ENCODE measurements at regions not wholly inside any gene's neighbourhood (a gene's known extent, or its start where the extent isn't known, plus 50 kb on each side); places are given as distances from the start of the nearest gene placed in this dataset.

DNA sequence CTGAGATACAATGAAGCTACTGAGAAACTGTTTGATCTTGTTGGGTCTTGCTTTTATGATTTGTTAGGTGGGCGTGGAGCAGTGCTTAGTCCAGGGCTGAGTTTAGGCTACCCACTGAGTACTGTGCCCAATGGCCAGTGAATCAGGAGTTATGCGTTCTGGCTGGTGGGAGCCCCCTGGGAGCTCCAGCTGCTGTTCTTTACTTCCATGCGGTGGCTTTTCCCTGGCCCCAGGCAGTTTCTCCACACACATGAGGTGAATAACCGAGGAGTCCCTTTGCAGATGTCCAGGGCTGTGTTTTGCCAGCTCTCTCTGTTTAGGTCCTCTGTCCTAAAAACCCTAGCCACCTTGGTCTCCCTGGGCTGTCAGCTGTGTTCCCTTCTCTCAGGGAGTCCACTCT, 106.5 kb downstream of the KLF13 start:
- no peak for TF ChIP-seq TAF1 (IDR thresholded peaks at IDR 0.05; ENCODE audit: borderline replicate concordance, insufficient read depth, low read length)
- TF ChIP-seq, protein P1, sequence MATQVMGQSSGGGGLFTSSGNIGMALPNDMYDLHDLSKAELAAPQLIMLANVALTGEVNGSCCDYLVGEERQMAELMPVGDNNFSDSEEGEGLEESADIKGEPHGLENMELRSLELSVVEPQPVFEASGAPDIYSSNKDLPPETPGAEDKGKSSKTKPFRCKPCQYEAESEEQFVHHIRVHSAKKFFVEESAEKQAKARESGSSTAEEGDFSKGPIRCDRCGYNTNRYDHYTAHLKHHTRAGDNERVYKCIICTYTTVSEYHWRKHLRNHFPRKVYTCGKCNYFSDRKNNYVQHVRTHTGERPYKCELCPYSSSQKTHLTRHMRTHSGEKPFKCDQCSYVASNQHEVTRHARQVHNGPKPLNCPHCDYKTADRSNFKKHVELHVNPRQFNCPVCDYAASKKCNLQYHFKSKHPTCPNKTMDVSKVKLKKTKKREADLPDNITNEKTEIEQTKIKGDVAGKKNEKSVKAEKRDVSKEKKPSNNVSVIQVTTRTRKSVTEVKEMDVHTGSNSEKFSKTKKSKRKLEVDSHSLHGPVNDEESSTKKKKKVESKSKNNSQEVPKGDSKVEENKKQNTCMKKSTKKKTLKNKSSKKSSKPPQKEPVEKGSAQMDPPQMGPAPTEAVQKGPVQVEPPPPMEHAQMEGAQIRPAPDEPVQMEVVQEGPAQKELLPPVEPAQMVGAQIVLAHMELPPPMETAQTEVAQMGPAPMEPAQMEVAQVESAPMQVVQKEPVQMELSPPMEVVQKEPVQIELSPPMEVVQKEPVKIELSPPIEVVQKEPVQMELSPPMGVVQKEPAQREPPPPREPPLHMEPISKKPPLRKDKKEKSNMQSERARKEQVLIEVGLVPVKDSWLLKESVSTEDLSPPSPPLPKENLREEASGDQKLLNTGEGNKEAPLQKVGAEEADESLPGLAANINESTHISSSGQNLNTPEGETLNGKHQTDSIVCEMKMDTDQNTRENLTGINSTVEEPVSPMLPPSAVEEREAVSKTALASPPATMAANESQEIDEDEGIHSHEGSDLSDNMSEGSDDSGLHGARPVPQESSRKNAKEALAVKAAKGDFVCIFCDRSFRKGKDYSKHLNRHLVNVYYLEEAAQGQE (IDR thresholded peaks at IDR 0.05; ENCODE audit: insufficient read depth in 1 of 2, low read depth in 2 of 2, low read length in 2 of 2): no peak
- TF ChIP-seq FOXP2 (optimal IDR thresholded peaks at IDR 0.05; ENCODE audit: borderline replicate concordance, extremely low read depth, extremely low read length, insufficient read depth): no peak
- TF ChIP-seq SIN3A (IDR thresholded peaks at IDR 0.05; ENCODE audit: borderline replicate concordance, insufficient read depth, low read length): no peak
- no peak for TF ChIP-seq POLR2AphosphoS5 (IDR thresholded peaks at IDR 0.05; ENCODE audit: low read depth, low read length)

DNA sequence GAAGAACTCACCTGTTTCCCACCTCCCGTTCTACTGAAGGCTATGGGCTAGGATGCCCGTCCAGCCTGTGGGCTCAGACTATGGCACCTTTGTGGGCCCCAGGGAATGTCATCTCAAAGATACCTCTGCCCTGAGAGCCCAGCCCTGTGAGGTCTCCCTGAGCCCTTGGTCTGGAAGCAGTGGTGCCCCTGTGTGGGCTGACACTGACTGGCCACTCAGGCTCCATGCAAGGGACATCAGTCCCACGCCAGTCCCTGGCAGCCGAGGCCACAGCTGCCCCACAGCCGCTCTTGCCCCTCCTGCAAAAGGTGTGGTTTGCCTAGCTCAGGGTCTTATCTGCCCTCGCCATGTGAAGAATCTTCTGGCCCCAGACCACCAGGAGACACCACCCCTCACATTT, 106.9 kb downstream of the KLF13 start:
- TF ChIP-seq, protein P1 (IDR thresholded peaks at IDR 0.05; ENCODE audit: insufficient read depth in 1 of 2, low read depth in 2 of 2, low read length in 2 of 2): no peak
- TF ChIP-seq FOXP2 (optimal IDR thresholded peaks at IDR 0.05; ENCODE audit: borderline replicate concordance, extremely low read depth, extremely low read length, insufficient read depth) (no peak), SIN3A (IDR thresholded peaks at IDR 0.05; ENCODE audit: borderline replicate concordance, insufficient read depth, low read length) (no peak), TAF1 (IDR thresholded peaks at IDR 0.05; ENCODE audit: borderline replicate concordance, insufficient read depth, low read length) (no peak), POLR2AphosphoS5 (IDR thresholded peaks at IDR 0.05; ENCODE audit: low read depth, low read length) (no peak)

DNA sequence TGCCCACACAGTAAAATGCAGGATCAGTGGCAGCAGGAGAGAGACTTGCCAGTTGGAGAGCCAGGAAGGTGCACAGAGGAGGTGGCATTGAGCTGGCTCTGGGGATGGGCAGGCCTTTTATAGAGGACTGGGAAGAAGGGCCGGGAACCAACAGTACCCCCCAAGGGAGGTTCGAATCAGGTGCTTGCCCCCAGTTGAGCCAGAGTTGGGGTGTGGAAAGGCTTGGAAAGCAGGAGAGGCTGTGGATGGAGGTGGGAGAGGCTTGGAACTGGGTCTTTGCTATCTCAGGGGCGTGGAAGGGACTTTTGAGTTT, 107.6 kb downstream of the KLF13 start:
- TF ChIP-seq FOXP2 (optimal IDR thresholded peaks at IDR 0.05; ENCODE audit: borderline replicate concordance, extremely low read depth, extremely low read length, insufficient read depth): no peak
- no peak for TF ChIP-seq POLR2AphosphoS5 (IDR thresholded peaks at IDR 0.05; ENCODE audit: low read depth, low read length)
- no peak for TF ChIP-seq SIN3A (IDR thresholded peaks at IDR 0.05; ENCODE audit: borderline replicate concordance, insufficient read depth, low read length)
- TF ChIP-seq, protein P1 (IDR thresholded peaks at IDR 0.05; ENCODE audit: insufficient read depth in 1 of 2, low read depth in 2 of 2, low read length in 2 of 2): no peak
- TF ChIP-seq TAF1 (IDR thresholded peaks at IDR 0.05; ENCODE audit: borderline replicate concordance, insufficient read depth, low read length): no peak

DNA sequence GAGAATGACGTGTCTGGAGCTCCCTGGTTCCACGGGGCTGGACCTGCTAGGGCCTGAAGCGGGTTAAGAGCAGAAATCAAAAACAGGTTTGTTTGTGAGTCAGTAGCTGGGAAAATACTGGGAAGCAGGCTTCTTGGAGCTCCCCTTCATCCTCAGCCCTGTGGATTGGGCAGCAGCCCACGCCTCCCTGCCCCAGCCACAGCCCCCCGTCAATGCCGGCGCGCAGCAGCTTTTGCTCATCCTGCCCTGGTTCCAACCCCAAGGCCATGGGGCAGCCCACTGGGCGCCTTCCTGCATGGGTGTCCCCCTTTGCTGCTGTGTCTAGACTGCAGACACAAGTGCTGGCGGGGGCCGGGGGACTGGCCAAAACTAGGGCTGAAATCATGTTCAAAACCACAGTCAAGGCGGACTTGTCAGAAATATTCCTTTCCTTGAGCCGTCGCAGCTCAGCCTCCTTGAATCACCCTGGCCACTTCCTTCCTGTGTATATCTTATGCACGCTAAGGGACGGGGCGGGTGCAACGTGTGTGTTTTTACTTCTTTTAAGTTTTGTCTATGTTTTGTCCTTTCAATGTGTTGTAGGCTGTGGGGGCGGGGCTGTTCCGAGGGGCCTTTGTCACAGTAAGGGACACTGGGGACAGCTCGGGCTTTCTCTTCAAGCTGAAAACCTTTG, 108.1 kb downstream of the KLF13 start:
- TF ChIP-seq FOXP2 (optimal IDR thresholded peaks at IDR 0.05; ENCODE audit: borderline replicate concordance, extremely low read depth, extremely low read length, insufficient read depth) (no peak), TAF1 (IDR thresholded peaks at IDR 0.05; ENCODE audit: borderline replicate concordance, insufficient read depth, low read length) (no peak), POLR2AphosphoS5 (IDR thresholded peaks at IDR 0.05; ENCODE audit: low read depth, low read length) (no peak), SIN3A (IDR thresholded peaks at IDR 0.05; ENCODE audit: borderline replicate concordance, insufficient read depth, low read length) (no peak)
- TF ChIP-seq, protein P1 (IDR thresholded peaks at IDR 0.05; ENCODE audit: insufficient read depth in 1 of 2, low read depth in 2 of 2, low read length in 2 of 2): no peak

All from PFSK-1 (cell line).